NCI-H82 (cell line): ENCODE measurements at regions not wholly inside any gene's neighbourhood (a gene's known extent, or its start where the extent isn't known, plus 50 kb on each side); places are given as distances from the start of the nearest gene placed in this dataset.
"Not testable (repeated sequence)": the region's sequence is repeated elsewhere in the genome, so short reads cannot be mapped to it uniquely, and the experiment has no call there.

Experiments used
- DNase-seq: peaks from one replicate; lab custom pipeline; 2025; lab: John Stamatoyannopoulos, UW

DNA sequence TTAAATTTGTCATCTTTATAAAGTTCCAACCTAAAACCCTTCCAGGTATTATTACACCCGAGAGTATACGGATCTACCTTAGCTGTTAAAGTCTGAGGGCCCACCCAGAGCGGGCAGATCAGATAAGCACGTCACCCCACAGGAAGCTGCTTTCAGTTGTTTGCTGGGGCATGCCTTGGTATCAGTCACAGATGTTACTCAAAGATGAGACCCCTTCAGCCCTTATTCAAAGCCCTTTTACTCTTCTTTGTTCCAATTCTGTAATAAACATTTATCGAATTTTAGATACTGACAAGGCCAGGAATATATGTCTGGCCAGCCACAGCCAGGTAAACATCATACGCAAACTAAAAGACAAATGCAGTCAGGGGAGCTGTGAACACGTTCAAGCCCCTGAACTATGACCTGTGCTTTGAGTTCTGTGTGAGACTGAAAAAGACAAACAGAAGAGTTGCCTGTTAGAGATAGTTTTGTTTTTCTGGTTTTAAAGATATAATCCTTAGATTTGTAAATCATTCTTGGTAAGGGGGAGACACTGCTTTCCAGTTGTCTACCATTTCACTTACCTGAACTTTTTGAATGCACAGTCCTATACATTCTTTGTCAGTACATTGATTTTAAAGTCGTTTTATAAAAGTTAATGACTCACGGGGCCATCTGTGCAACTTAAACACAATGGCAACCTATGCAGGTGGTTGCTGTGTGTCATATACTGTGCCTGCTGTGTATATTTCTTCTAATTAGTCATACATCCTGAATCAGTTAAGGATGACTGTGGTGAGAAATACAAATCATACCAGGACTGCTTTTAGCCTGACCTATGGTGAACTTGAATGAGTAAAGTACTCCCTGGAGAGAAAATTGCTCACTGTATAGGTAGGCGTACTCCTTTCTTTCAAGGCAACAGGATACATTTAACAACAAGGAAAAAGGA is 100.5 kb upstream of the ITPRID2 start:
- no peak for DNase-seq

DNA sequence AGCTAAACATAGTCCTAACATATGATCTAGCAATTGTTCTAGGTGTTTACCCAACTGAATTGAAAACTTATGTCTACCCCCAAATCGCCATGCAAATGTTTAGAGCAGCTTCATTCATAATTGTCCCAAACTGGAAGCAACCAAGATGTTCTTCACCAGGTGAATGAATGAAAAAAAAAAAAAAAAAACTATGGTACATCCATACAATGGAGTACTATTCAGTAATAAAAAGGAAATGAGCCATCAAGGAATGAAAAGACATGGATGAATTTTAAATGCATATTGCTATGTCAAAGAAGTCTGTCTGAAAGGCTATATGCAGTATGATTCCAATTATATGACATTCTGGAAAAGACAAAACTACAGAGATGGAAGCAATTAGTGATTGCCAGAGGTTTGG is 98.6 kb upstream of the ITPRID2 start:
- DNase-seq: no peak

DNA sequence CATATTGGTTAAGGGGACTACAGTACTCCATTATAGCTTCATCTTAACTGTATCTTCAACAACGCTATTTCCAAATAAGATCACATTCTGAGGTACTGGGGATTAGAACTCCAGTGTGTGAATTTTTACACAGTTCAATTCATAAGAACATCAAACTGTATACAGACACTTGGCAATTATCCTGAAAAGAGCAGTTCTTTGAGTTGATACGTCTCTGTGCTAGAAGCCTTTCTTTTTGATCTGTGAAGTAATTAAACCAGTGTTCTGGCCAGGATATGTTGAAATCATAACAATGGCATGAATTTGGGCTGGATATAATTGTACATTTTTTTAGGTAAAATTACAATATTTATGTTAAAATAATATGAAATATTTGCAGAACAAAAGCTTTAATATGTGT is 93.5 kb upstream of the ITPRID2 start:
- DNase-seq: no peak

DNA sequence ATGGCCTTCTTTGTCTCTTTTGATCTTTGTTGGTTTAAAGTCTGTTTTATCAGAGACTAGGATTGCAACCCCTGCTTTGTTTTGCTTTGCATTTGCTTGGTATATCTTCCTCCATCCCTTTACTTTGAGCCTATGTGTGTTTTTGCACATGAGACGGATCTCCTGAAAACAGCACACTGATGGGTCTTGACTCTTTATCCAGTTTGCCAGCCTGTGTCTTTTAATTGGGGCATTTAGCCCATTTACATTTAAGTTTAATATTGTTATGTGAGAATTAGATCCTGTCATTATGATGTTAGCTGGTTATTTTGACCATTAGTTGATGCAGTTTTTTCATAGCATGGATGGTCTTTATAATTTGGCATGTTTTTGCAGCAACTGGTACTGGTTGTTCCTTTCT is 89.2 kb upstream of the ITPRID2 start:
- not testable (repeated sequence) for DNase-seq

DNA sequence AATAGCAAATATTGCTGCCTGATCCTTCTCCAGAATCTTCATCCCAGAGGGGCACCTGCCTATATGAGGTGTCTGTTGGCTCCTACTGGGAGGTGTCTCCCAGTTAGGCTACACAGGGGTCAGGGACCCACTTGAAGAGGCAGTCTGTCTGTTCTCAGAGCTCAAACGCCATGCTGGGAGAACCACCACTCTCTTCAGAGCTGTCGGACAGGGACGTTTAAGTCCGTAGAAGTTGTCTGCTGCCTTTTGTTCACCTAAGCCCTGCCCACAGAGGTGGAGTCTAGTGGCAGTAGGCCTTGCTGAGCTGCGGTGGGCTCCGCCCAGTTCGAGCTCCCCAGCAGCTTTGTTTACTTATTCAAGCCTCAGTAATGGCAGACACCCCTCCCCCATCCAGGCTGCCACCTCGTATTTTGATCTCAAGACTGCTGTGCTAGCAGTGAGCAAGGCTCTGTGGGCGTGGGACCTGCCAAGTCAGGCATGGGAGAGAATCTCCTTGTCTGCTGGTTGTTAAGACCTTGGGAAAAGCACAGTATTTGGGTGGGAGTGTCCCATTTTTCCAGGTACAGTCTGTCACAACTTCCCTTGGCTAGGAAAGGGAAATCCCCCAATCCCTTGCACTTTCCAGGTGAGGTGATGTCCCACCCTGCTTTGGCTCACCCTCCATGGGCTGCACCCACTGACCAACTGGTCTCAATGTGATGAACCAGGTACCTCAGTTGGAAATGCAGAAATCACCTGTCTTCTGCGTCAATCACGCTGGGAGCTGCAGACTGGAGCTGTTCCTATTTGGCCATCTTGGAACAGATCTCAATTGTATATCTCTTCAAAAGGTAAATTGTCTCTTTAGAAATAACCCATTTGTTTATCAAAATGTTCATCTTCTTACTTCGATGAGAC is 87.4 kb upstream of the ITPRID2 start:
- peak; percentile 67 for DNase-seq

DNA sequence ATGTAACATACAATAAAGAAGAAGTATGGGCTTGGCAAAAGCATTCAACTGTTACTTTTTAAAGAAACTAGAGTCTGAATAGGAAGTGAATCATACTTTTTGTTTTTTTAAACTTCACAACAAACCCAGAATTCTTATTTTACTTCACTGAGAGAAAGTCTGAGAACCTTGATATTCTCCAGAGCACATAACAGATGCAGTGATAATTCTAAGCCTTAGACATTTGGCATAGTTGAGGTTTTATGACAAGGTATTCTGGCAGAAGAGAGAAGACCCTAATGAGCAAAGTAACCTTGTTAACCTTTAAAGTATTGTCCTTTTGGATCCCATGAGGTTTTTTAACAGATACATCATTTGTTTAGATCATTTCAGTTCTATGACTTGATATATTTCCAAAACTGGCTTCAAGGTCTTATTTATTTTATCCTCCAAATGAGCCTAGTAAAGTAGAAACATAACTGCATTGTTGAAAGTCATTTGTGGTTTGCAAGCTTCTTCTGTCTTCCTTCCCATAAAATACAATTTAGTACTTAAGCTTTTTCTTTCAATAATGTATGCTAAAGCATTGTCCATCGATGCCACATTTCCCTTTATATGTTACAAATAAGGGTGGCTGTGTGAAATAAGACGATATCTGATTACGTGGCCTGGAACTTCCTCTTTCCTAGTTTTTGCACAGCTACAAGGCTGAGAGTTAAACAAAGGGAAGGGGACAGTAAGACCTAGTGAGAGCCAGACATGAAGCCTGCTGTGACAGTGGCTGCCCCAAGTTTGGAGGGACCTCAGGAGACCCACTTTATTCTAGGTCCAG is 86.1 kb upstream of the ITPRID2 start:
- DNase-seq: no peak

DNA sequence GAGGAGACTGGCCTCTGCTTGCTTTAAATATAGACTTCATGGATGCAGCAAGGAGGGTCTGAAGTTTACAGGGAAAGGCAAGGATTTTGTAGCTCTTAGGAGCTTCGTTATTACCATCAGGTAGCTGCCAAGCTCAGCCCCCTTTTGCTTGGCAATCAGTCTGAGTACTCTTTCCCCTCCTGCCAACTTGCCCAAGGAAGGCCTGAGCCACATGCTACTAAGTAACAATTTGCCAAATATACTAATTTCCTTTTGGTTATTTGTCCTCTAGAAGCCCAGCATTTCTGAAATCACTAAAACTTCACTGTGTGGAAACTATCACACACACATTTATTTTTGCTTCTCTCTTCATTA is 85.5 kb upstream of the ITPRID2 start:
- DNase-seq: no peak

DNA sequence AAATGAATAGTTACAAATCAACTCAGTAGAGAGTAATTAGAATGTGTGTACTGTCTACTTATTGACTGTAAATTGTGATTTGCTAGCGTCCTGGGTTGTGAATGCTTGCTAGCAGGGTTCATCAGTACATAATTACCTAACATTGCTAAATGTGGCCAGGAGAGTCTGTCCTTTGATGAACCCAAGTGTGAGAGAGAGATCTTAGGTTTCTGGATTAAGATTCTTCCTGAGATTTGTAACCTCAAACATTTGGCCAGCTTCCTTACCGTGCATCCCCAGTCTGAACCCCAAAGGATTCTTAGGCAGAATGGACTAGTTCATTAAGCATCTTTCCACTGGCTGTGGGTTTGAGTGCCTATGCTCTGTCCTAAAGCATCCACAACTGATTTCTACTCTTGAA is 84.0 kb upstream of the ITPRID2 start:
- peak; percentile 23 for DNase-seq

DNA sequence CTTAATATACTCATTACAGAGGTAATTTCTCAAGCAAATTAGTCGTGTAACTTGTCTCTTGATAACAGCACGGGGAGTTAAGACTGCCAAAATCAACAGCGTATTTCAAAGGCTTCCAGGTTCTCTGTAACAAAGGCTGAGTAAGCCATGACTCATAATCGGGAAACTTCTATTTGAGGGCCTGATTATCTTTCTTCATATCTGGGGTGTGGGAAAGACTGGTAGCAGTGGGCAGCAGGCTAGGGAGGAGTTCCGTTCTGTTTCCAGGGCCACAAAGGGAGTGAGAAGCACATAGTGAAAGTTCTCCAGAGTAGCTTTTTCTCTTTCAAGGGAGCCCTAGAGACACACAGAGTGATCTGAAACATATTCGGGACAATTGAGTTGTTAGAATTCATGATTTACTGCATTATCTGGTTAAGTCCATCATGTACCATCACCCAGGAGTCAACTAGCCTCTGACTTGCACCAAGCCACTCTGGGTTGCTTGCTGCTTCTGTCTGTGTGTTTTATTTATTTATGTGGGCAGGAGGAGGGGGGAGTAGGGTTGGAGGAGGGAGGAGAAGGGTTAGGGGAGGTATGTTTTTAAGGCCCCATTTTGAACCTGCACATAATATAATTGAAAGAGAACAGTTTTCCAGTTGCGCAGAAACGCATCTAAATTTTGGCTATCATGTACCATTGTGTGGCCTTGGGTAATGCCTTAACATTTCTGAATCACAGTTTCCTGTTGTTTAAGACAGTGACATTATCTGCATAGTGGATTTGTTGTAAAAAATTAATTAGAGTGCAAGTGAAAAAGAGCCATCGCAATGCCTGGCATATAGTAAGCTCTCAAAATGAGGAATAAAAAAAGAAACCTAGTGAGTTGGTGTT is 80.5 kb upstream of the ITPRID2 start:
- DNase-seq: no peak

DNA sequence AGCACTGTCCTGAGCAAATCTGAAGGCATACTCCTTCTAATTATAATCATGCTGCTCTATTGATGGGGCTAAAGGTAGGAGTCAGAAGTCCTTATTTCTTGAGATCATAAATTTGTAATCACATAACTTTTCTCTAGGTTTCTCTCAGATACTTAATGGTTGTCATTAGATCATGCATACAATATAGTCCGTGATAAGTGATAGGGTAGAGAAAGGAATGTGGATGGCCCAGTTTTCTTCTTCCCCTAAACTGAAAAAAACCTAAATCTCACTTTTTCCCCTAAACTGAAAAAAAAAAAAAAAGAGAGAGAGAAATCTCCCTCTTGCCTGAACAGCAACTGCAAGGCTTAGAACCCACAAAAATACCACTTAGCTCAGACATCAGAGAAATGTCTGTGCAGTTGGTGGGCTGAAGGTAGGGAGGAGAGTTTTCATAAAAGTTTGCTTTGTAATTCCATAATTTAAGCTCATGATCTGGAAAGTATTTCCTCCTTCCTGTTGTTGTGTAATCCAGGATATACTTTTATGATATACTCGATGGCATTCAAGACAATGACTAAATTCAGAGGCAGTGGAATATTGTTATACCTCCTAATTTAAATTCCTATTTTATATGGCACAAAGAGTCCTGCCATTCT is 79.3 kb upstream of the ITPRID2 start:
- DNase-seq: no peak

DNA sequence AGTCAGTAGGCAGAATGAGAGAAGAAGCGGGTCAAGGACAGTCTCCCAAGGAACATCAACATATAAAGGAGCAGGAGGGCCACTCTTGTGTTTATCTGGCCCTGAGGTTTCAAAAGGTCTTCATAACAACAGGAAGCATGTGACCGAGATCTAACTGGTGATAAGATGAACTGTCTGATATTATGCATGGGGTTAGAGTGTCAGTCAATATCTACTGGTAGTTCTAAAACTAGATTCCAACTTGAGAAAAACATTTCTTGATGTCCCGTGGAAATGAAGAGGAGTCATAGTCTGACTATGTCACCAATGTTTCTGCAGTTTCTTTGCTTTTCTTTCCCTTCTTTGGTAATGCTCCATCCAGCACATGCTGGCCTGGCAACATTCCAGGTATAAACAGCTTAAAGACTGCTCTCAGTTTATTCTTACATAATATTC is 77.5 kb upstream of the ITPRID2 start:
- DNase-seq: peak; percentile 7

DNA sequence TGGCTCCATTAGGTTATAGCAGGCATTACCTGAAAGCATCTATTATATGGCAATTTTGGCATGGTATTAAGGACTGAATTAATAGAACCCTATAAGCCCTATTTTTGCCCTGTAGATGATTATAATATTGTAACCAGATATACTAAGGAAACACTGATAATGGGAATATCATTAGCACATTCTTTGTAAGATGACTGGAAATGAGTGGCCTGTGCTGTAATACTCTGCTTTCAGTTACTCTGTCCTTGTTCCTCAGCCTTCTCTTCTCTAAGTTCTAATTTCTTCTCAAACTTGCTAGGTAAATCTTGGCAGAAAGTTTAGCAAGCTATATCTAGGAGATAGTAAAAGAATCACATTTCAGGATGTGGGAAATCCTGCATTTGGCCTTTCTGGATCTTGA is 74.0 kb upstream of the ITPRID2 start:
- no peak for DNase-seq

DNA sequence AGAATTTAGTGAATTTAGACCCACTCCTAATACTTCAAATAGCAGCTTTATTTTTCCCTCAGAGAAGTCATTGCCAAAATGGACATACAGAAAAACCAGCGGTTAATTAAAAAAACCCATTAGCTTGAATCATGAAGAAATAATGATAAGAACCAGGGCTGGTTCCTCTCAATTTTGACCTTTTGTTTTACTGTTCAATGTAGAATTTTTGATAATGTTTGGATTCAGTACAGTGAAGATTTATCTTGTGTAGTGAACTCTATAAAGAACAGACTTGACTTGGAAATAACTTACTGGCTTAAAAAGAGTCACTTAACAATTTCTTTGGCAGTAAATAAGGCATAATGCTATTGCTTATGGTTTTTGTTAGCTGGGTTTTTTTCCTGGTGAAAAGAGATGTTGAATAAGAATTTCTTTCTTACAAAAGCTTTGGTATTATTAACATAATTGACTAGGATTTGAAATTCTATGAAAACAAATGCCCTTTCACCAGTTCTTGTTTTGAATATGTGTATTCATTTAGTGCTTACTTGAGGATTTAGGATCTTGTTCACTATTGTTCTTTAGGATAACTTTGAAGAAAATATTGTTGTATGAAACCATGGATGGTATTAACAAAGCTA is 73.4 kb upstream of the ITPRID2 start:
- no peak for DNase-seq

DNA sequence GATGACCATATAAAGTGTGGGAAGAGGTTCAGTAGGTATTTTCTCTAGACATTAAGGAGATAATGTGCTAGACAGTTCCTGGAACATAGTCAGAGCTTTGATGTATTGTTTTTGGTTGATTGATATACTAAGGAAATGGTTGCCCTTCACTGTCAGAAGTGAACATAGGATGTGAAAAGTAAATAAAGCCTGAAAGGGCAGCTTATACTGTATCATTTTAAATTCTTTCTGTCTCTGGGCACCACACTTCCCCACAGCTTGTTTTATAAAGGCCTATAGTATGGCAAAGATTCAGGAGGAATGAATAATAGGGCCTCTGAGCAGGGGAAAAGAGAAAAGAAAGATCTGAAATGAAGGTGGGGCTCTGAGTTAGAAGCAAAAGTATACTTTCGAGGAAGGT is 72.7 kb upstream of the ITPRID2 start:
- no peak for DNase-seq

DNA sequence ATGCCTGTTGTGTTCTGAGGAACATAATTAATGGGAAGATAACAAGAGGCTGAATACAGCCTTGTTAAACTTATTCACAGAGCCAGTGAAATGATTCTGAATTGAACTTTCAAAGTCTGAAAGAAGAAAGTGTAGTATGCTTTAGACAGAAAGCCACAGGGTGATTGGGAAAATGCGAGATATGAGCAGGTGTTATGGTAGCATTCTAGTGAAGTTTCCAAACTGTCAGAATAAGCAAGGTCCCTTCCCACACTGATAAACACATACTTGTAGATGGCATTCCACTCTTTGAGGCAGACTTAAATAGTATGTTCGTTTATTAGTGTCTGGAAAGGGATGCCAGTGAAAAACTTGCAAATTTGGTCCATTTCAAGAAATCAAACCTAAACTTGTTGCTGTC is 70.5 kb upstream of the ITPRID2 start:
- DNase-seq: no peak

DNA sequence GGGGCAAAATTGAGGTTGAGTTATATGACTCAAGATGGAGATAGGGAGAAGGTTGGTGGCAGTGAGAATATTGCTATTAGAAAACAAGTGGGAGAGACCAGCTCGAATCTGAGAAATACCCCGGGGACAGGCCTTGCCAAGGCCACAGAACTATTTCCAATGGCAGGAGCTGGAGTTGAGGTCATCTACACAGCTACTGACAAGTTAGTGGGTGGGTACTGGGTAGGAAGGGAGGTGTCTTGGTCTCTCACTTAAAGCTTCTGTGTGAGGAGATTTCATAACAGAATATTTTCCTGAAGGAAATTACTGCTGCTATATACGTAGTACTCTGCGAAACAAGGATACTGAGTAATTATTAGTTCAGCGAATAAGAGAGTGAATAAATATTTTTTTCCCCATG is 69.4 kb upstream of the ITPRID2 start:
- no peak for DNase-seq

DNA sequence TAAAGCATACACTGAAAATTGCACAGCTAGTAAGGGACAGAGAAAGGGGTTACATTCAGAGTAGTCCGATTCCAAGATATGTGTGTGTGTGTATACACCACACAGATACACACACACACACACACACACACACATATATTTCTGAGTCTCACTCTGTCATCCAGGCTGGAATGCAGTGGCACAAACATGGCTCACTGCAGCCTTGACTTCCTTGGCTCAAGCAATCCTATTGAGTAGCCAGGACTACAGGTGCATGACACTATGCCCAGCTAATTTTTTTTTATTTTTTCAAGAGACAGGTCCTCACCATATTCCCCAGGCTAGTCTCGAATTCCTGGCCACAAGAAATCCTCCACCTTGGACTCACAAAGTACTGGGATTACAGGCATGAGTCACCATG is 68.1 kb upstream of the ITPRID2 start:
- DNase-seq: no peak

DNA sequence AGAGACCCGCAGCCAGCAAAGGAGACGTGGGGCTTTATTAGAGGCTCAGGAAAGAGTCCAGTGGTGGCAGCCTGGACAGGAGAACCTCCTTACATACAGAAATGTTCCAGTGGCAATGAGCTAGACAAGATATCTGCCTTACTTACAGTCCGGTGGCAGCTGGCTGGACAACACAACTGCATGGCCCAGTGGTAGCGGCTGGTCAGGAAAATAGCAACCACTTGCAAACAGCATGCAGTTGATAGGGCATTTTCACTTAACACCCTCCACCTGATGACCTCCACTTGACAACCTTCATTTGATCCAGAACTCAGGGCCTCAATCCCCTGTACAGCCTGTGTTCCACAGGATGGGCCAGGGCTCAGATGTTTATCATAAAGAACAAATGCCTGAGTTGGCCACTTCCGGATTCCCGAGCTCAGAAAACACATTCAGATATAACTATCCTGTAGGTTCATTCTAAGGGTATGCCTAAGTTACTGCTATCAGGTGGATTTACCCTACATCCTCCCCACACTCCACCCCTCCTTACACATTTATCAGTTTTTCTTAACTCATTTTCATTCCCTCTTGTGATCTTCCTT is 63.3 kb upstream of the ITPRID2 start:
- DNase-seq: no peak

DNA sequence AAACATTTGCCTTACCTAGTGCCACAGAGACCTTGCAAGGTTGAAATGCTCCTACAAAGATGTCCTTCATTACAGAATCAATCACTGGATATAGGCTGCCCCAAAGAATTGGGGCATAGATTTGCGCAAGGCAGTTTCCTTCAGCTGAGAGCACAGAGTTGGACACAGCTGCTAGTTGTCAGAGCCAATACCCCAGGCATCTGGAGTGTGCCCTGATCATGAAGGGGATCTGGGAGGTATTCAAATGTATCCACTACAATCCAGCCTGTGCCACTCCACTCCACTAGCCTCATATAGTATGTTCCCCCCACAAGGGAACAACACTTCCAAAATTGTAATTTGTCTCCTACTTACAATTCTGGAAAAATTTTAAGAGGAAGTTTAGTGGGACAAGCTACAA is 62.3 kb upstream of the ITPRID2 start:
- no peak for DNase-seq

DNA sequence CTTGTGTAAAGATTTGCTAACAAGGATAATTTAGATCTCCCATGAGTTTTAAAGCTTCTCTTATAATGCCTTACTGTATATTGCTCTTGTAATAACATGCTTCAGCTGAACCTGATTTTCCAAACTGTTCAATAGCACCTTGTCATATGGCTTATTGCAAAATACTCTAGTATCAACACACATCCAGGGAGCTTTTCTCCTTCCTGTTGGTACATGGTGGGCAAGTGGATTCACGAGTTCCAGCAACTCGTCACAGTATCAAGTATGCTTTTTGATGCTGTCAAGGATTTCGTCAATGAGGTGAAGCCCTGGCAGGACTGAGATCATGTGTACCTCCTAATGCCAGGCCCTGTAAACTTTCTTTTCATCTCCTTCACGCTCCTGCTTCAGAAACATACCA is 59.5 kb upstream of the ITPRID2 start:
- DNase-seq: no peak
